B cell (primary cell): ENCODE measurements at regions not wholly inside any gene's neighbourhood (a gene's known extent, or its start where the extent isn't known, plus 50 kb on each side); places are given as distances from the start of the nearest gene placed in this dataset.

Experiments
- EZH2 ChIP-seq: IDR thresholded peaks from 2 replicates; pipeline ENCODE4 v1.6.1; 2012; ENCODE audit warnings: borderline replicate concordance, low read depth, mild to moderate bottlenecking, moderate library complexity, low read length; ENCODE audit not compliant: insufficient read depth, poor library complexity, severe bottlenecking
- TF ChIP-seq, protein P1 (sequence below): fragments of 200-600 bp; IDR thresholded peaks from one replicate; pipeline ENCODE4 v1.8.0; 2022; ENCODE audit warnings: antibody characterized with exemption, mild to moderate bottlenecking

DNA sequence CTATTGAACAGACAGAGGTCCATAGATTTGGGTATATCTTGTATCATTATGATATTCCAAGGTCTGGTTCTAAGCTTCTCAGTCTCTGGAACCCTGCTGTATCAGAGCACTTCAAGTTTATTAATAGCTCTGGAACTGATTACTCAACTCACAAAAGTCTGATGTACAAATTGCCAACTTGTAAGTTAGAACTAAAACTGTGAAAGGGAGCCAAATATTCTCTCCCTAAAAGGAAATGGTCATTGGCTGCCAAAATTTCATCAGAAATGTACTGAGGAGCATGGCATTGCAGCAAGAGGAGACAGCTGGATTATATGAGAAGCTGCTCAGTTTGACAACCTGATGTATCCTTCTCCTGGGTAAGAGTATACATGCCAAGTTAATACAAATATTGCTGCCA is 828.8 kb upstream of the SEL1L start:
- TF ChIP-seq, protein P1, sequence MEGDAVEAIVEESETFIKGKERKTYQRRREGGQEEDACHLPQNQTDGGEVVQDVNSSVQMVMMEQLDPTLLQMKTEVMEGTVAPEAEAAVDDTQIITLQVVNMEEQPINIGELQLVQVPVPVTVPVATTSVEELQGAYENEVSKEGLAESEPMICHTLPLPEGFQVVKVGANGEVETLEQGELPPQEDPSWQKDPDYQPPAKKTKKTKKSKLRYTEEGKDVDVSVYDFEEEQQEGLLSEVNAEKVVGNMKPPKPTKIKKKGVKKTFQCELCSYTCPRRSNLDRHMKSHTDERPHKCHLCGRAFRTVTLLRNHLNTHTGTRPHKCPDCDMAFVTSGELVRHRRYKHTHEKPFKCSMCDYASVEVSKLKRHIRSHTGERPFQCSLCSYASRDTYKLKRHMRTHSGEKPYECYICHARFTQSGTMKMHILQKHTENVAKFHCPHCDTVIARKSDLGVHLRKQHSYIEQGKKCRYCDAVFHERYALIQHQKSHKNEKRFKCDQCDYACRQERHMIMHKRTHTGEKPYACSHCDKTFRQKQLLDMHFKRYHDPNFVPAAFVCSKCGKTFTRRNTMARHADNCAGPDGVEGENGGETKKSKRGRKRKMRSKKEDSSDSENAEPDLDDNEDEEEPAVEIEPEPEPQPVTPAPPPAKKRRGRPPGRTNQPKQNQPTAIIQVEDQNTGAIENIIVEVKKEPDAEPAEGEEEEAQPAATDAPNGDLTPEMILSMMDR = no peak
- TF ChIP-seq EZH2 = no peak
